Transverse colon (tissue), 1 donor: ENCODE measurements at regions not wholly inside any gene's neighbourhood (a gene's known extent, or its start where the extent isn't known, plus 50 kb on each side); places are given as distances from the start of the nearest gene placed in this dataset.

Experiments
- EP300 ChIP-seq: sonication (generic); formaldehyde crosslinking; IDR thresholded peaks from one replicate; pipeline ENCODE4 v1.6.1; 2017; ENCODE audit warnings: antibody characterized with exemption, low read depth
- POLR2A ChIP-seq: fragments of 450-650 bp; IDR thresholded peaks from one replicate; pipeline ENCODE4 v1.6.1; 2016; ENCODE audit warnings: antibody characterized with exemption, mild to moderate bottlenecking, moderate library complexity

DNA sequence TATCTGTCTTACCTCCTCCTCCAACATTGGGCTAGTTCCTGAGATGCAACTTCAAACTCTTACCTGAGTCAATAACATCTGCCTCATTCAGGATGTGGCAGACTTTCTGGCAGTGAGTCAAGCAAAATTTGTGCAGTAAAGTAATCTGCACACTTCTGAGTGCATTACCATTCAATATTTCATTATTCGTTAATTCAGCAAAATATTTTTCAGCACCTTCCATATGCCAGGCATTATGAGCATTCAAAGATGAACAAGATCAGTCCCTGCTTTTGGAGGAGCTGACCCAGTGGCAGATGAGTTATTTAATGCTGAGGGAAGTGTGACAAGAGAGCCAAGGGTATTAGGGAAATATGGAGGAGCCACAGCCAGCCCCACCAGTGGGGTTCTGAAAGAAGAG is 339.7 kb downstream of the LNPK start:
- no peak for TF ChIP-seq EP300
- TF ChIP-seq POLR2A, result no peak
